HG02970 (cell line): ENCODE measurements at regions not wholly inside any gene's neighbourhood (a gene's known extent, or its start where the extent isn't known, plus 50 kb on each side); places are given as distances from the start of the nearest gene placed in this dataset.
"Not testable (repeated sequence)": the region's sequence is repeated elsewhere in the genome, so short reads cannot be mapped to it uniquely, and the experiment has no call there.

Source experiments
- ATAC-seq: cut with Tn5 transposase; IDR thresholded peaks from one replicate; pipeline ENCODE4 v1.9.1; 2021; ENCODE audit warnings: mild to moderate bottlenecking, moderate library complexity, moderate number of reproducible peaks; ENCODE audit not compliant: unreplicated experiment, low FRiP score

- ATAC-seq = no peak
Observed at GRCh38 chr13:33409673-33410510, 124.3 kb upstream of the STARD13 start.

GRCh38 chr13:33410619-33411018 lies 125.1 kb upstream of the STARD13 start:
- no peak for ATAC-seq

DNA sequence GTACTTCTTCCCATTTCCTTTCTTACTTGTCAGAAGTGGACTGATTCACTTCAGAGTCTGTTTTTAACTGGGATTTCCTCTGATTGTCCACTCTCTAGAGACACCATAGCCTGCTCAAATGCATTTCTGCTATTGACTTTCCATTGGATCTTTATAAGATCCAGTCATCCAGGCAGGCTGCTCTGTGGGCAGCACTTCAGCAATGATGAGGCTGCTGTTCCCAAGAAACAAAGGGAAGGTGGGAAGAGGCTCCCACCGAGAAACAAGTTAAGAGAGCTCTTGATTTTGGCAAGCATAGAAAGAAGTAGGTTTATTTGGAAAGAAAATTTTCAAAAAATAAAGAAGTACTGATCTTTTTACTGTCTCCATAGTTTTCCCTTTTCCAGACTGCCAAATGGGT lies 125.8 kb upstream of the STARD13 start:
- no peak for ATAC-seq

- ATAC-seq = no peak
Observed at GRCh38 chr13:33415822-33416221, 130.3 kb upstream of the STARD13 start.

- ATAC-seq = not testable (repeated sequence)
Observed at GRCh38 chr13:33418224-33418953, 132.8 kb upstream of the STARD13 start.

GRCh38 chr13:33420117-33420516 lies 134.6 kb upstream of the STARD13 start:
- not testable (repeated sequence) for ATAC-seq

DNA sequence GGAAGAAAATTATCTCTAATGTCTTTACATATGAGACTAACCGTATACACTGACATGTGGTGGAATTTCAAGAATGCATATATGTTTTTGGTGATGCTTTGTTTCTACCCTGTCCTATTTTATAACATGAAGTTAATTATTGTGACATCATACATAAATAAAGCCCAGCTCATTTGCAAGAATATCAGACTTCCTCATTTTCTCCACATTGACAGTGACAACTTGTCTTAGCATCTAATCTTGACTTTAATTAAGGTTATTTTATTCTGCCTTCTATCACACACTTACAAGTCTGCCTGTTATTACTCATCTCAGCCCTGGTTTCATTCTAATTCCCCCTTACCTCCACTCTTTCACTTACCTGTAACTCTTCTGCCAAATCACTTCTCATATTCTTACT lies 140.6 kb upstream of the STARD13 start:
- no peak for ATAC-seq

DNA sequence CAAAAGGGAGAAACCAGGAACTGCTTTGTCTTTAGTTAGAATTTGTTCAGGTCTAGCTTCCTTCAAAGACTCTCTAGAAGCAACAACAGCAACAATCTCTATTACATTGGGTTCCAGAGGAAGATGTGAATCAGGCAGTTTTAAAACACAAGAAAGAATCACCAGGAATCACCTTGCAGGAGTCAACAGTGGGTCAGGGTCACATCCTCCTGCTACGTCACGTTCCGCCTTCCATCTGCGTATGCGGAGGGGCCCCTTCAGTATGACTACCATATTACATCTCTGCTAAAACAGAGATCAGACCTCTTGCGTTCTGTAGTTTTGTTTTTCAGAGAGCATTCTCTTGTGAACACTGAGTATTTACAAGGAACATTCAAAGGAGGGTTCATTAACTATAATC lies 147.8 kb upstream of the STARD13 start:
- ATAC-seq = no peak

GRCh38 chr13:33434676-33435075 lies 149.1 kb upstream of the STARD13 start:
- no peak for ATAC-seq

GRCh38 chr13:33435207-33435606 lies 149.7 kb upstream of the STARD13 start:
- ATAC-seq = no peak

DNA sequence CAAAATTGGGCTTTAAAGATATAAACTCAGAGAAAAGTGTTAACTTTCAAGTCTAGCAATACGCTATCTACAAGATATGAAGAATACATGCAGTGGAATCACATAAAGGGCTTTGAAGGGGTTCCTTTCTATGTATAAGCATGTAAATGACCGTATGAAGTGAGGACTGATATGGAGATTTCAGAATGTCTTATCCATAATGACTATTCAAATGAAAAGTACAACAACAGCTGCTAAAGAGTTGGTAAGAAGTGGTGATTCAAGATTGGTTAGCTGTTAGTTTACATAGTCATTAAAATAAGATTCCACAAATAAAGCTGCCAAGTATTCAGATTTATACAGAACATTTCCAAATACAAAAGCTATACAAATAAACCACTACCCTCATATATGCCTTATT lies 153.4 kb upstream of the STARD13 start:
- ATAC-seq = no peak

GRCh38 chr13:33441015-33441414 lies 155.5 kb upstream of the STARD13 start:
- ATAC-seq = no peak

DNA sequence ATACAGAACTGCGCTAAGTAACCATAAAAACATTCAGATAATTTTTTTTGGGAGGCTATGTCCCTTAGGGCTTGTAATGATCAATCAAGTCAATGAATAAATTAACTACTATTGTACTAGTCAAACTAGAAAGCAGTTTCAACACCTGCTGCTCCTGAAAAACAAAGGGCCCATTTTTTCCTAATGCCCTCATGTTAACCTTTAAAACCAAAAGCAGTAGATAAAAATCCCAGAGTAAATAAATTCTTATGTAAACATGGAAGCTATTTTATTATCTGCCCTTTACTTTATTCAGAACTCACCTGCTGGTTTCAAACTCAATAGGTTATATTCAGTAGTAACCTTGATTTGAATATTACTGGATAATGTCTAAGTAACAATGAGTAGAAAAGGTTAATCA lies 159.5 kb upstream of the STARD13 start:
- no peak for ATAC-seq

GRCh38 chr13:33445476-33445875 lies 159.9 kb upstream of the STARD13 start:
- ATAC-seq = no peak

GRCh38 chr13:33446821-33447725 lies 161.5 kb upstream of the STARD13 start:
- ATAC-seq = no peak

DNA sequence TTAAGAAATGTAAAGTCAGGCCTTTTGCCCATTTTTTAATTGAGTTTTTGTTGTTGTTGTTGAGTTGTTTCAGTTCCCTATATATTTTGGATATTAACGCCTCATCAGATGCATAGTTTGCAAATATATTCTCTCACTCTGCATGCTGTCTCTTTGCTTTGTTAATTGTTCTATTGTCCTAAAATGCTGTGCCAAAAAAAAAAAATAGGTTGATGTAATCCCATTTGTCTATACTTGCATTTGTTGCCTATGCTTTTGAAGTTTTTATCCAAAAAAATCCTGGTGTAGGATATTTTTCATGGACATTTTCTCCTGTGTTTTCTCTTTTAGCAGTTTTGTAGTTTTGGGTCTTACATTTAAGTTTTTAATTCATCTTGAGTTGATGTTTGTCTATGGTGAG lies 163.3 kb upstream of the STARD13 start:
- ATAC-seq = no peak

DNA sequence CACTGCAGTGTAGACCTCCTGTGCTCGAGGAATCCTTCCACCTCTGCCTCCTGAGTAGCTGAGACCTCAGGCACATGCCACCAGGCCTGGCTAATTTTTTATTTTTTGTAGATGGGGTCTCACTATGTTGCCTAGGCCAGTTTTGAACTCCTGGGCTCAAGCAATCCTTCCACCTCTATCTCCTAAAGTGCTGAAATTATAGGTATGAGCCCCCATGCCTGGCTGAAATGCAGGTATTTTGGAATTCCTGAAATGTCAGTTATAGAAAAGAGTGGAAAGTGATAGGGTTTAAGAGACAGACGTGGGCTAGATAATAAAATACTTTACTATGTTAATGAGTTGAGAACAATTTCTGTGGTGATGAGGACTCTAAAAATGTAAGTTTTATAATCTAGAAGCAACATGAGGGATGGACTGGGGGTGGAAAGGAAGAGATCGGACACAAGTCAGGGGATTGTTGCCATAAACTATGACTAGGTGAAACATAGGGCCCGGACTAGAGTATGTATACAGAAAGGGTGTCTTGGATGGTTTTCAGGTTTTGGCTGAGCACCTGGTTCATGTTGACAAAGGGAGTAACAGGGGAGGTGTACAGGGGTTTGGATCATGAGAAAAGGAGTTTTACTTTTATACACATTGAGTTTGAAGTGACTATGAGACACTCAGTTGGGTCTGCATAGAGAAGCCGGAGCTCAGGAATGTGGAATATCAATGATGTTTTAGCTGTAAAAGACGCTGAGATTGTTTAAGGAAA lies 165.6 kb upstream of the STARD13 start:
- no peak for ATAC-seq

GRCh38 chr13:33452873-33453517 lies 167.4 kb upstream of the STARD13 start:
- ATAC-seq = no peak

- no peak for ATAC-seq
Observed at GRCh38 chr13:33453936-33454335, 168.4 kb upstream of the STARD13 start.
